Karpas-422 (cell line): ENCODE measurements at regions not wholly inside any gene's neighbourhood (a gene's known extent, or its start where the extent isn't known, plus 50 kb on each side); places are given as distances from the start of the nearest gene placed in this dataset.

Source experiments
- DNase-seq: peaks from one replicate; pipeline ENCODE4 v3.0.0-alpha.2; 2015
- H2AFZ ChIP-seq: fragments of 200-600 bp; sonication (generic); 2 replicates; pipeline ENCODE4 v1.6.1; 2014; ENCODE audit warnings: antibody characterized with exemption, low read length, mixed read lengths
- H3K27ac ChIP-seq: fragments of 200-600 bp; sonication (generic); 2 replicates; pipeline ENCODE4 v1.5.1; 2014; ENCODE audit warnings: mild to moderate bottlenecking, low read length, moderate library complexity
- H3K27me3 ChIP-seq: fragments of 200-600 bp; sonication (generic); 2 replicates; pipeline ENCODE4 v1.6.1; 2014; ENCODE audit warnings: low read length, mixed read lengths
- H3K36me3 ChIP-seq: fragments of 200-600 bp; sonication (generic); 2 replicates; pipeline ENCODE4 v1.6.1; 2014; ENCODE audit warnings: low read length, mixed read lengths; ENCODE audit not compliant: insufficient read depth
- H3K4me1 ChIP-seq: fragments of 200-600 bp; sonication (generic); 2 replicates; pipeline ENCODE4 v1.6.1; 2014; ENCODE audit warnings: mild to moderate bottlenecking, low read length, mixed read lengths
- H3K4me2 ChIP-seq: fragments of 200-600 bp; sonication (generic); 2 replicates; pipeline ENCODE4 v1.6.1; 2014; ENCODE audit warnings: low read length, low read depth, mild to moderate bottlenecking; ENCODE audit not compliant: poor library complexity, severe bottlenecking
- H3K4me3 ChIP-seq: fragments of 200-600 bp; sonication (generic); 2 replicates; pipeline ENCODE4 v1.5.1; 2014; ENCODE audit warnings: mild to moderate bottlenecking, antibody characterized with exemption, low read length, mixed read lengths
- H3K79me2 ChIP-seq: fragments of 200-600 bp; sonication (generic); 2 replicates; pipeline ENCODE4 v1.6.1; 2014; ENCODE audit warnings: mild to moderate bottlenecking, low read length, mixed read lengths
- H3K9ac ChIP-seq: fragments of 200-600 bp; sonication (generic); 2 replicates; pipeline ENCODE4 v1.6.0; 2014; ENCODE audit warnings: low read length
- H3K9me2 ChIP-seq: fragments of 200-600 bp; sonication (generic), shearing (Covaris generic); replicated peaks from 2 replicates; pipeline ENCODE4 v1.6.0; 2014; ENCODE audit warnings: mild to moderate bottlenecking, low read length, moderate library complexity; ENCODE audit not compliant: insufficient read depth
- H3K9me3 ChIP-seq: fragments of 300-700, 200-600 bp; sonication (generic); 2 replicates; pipeline ENCODE4 v1.6.1; 2014; ENCODE audit warnings: low read length, mixed read lengths
- H4K20me1 ChIP-seq: fragments of 200-600 bp; sonication (generic); 2 replicates; pipeline ENCODE4 v1.6.1; 2014; ENCODE audit warnings: mild to moderate bottlenecking, antibody characterized with exemption, low read length, low read depth; ENCODE audit not compliant: insufficient read depth

DNA sequence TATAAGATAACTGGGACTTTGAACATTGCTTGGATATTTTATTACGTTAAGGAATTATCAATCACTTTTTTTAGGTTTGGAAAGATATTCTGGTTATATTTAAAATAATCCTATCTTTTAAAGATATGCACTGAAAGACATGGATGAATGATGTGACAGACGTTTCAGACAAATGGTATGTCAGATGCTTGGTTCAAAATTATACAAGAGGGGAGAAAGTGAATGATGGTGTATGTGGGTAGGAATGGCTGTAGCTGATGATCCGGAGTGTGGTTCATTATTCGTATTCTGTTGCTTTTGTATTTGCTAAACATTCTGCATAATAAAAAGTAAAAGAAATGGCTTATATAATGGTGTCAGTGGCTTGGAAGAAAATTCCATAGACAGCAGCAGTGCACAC is 51.0 kb upstream of the SNRPB2 start:
- no peaks in the 10 kb centered on the region for H3K9me3 ChIP-seq
- H3K4me2 ChIP-seq, result no peak overlapping the region
- H3K4me1 ChIP-seq, result no peaks in the 10 kb centered on the region
- H3K9me2 ChIP-seq, result no peaks in the 10 kb centered on the region
- H3K9ac ChIP-seq, result no peak overlapping the region
- no peaks in the 10 kb centered on the region for H3K36me3 ChIP-seq
- no peak overlapping the region for H3K27ac ChIP-seq
- H3K79me2 ChIP-seq, result no peaks in the 10 kb centered on the region
- no peaks in the 10 kb centered on the region for H3K27me3 ChIP-seq
- H2AFZ ChIP-seq, result no peak overlapping the region
- no peak overlapping the region for H3K4me3 ChIP-seq
- no peaks in the 10 kb centered on the region for H4K20me1 ChIP-seq
- no peak for DNase-seq

DNA sequence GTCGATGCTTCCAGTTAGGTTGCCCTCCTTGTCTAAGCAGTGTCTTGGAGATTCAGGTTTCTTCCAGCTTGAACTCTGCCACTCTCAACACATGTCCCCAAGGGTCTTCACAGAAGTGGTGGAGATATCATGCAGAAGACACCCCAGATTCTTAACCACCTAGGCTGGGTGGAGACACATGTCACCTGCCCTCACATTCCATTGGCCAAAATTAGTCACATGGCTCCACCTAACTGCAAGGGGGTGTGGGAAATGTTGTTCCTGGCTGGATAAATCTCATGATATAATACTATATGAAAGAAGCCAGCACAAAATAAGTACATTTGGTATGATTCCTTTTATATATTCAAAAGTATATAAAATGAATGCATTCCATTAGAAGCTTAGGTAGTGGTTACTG is 52.9 kb upstream of the SNRPB2 start:
- H4K20me1 ChIP-seq, result no peaks in the 10 kb centered on the region
- H3K9me3 ChIP-seq, result no peaks in the 10 kb centered on the region
- H3K9ac ChIP-seq, result no peak overlapping the region
- no peak overlapping the region for H3K27ac ChIP-seq
- no peaks in the 10 kb centered on the region for H3K9me2 ChIP-seq
- H3K79me2 ChIP-seq, result no peaks in the 10 kb centered on the region
- no peaks in the 10 kb centered on the region for H3K36me3 ChIP-seq
- no peak overlapping the region for H3K4me3 ChIP-seq
- no peak overlapping the region for H2AFZ ChIP-seq
- no peak overlapping the region for H3K4me2 ChIP-seq
- DNase-seq, result no peak
- no peaks in the 10 kb centered on the region for H3K4me1 ChIP-seq
- no peaks in the 10 kb centered on the region for H3K27me3 ChIP-seq

DNA sequence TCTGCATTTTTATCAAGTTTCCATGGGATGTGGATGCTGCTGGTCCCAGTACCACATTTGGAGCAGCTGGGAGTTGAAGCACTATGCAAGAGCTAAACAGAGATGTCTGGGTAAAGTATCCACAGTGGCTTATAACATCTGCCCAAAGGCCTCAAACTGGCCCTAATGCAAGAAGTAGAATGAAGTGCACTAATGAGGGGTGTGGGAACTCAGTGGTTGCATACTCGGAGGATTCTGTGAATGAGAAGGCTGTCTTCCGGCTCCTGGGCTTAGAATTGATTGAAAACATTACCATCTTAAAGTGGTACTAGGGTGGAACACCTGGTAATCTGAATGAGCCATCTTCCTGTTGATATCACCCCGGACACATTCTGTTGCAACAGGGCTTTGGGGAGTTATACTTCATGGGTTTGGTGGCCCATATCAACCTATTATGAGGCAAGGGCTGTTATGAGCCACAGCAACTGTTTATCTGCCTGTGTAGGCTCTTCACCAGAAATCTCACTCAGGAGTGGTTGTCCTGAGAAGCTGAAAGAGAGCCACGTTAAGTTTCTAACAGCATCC is 54.7 kb upstream of the SNRPB2 start:
- H3K9me3 ChIP-seq, result no peaks in the 10 kb centered on the region
- H3K79me2 ChIP-seq, result no peaks in the 10 kb centered on the region
- H3K4me2 ChIP-seq, result no peak overlapping the region
- no peaks in the 10 kb centered on the region for H4K20me1 ChIP-seq
- H2AFZ ChIP-seq, result no peak overlapping the region
- H3K9ac ChIP-seq, result no peak overlapping the region
- no peak overlapping the region for H3K27ac ChIP-seq
- no peaks in the 10 kb centered on the region for H3K9me2 ChIP-seq
- no peaks in the 10 kb centered on the region for H3K36me3 ChIP-seq
- DNase-seq, result no peak
- H3K4me3 ChIP-seq, result no peak overlapping the region
- H3K4me1 ChIP-seq, result no peaks in the 10 kb centered on the region
- H3K27me3 ChIP-seq, result no peaks in the 10 kb centered on the region

DNA sequence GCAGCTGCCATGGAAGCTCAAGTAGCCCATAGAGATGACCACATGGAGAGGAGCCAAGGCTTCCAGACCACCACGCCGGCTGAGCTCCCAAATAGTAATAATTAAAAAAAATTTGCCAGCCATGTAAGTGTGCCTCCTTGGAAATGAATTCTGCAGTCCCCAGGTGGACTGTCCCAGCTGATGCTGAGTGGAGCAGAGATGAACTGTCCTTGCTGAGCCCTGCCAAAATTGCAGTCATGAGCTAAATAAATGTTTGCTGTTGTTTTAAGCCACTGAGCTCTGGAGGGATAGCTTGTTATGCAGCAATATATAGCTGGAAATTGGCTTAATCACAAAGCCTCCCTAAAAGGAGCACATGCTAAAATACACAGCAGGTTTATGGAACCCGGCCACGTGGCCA is 55.6 kb upstream of the SNRPB2 start:
- Histone ChIP-seq H4K20me1 (no peaks in the 10 kb centered on the region), H3K27ac (no peak overlapping the region), H3K4me3 (no peak overlapping the region), H3K9me2 (no peaks in the 10 kb centered on the region), H2AFZ (no peak overlapping the region), H3K36me3 (no peaks in the 10 kb centered on the region), H3K9me3 (no peaks in the 10 kb centered on the region), H3K79me2 (no peaks in the 10 kb centered on the region), H3K4me1 (no peaks in the 10 kb centered on the region), H3K27me3 (no peaks in the 10 kb centered on the region), H3K4me2 (no peak overlapping the region), H3K9ac (no peak overlapping the region)
- DNase-seq, result no peak

DNA sequence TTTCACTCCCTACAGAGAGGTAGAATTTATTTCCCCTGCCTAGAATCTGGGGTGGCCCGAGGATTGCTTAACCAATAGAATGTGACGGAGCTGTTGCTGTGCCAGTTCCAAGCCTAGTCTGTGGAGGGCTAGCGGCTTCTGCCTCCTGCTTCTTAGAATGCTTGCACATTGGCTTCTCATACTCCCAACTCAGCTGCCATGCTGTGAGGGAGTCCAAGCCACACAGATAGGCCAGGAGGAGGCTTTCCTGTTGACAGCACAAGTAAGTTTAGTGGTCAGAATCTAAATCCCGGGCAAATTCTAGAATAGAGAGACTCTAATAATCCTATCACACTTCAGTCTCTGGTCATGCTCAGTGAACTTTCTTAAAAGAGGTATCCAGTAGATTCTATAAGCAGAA is 57.5 kb upstream of the SNRPB2 start:
- no peak overlapping the region for H3K4me3 ChIP-seq
- H3K9me3 ChIP-seq, result no peaks in the 10 kb centered on the region
- no peaks in the 10 kb centered on the region for H4K20me1 ChIP-seq
- no peaks in the 10 kb centered on the region for H3K9me2 ChIP-seq
- H3K27ac ChIP-seq, result no peak overlapping the region
- no peaks in the 10 kb centered on the region for H3K4me1 ChIP-seq
- no peak overlapping the region for H3K9ac ChIP-seq
- H3K4me2 ChIP-seq, result no peak overlapping the region
- H2AFZ ChIP-seq, result no peak overlapping the region
- DNase-seq, result no peak
- H3K27me3 ChIP-seq, result no peaks in the 10 kb centered on the region
- H3K36me3 ChIP-seq, result no peaks in the 10 kb centered on the region
- H3K79me2 ChIP-seq, result no peaks in the 10 kb centered on the region

DNA sequence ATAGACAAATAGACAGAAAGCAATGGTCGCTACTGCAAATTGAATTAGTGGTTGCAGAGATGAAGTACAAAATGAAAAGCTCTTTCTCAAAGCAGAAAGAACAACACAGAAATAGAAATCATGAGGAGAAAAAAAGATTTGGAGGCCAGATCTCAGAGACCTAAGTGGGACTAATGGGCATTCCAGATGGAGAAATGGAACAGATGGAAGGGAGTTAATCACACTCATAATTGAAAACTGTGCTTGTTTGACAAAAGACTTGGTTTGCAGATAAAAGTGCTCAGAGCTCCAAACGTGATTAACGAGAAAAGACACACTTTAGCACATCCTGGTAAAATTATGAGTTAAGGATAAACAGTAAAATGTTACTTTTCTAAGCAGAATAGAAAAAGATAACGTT is 58.1 kb upstream of the SNRPB2 start:
- H3K4me1 ChIP-seq, result no peaks in the 10 kb centered on the region
- H3K4me2 ChIP-seq, result no peak overlapping the region
- H3K27me3 ChIP-seq, result no peaks in the 10 kb centered on the region
- H3K36me3 ChIP-seq, result no peaks in the 10 kb centered on the region
- H3K79me2 ChIP-seq, result no peaks in the 10 kb centered on the region
- H2AFZ ChIP-seq, result no peak overlapping the region
- H3K27ac ChIP-seq, result no peak overlapping the region
- H3K9me3 ChIP-seq, result no peaks in the 10 kb centered on the region
- H3K9ac ChIP-seq, result no peak overlapping the region
- H3K4me3 ChIP-seq, result no peak overlapping the region
- no peaks in the 10 kb centered on the region for H3K9me2 ChIP-seq
- DNase-seq, result no peak
- H4K20me1 ChIP-seq, result no peaks in the 10 kb centered on the region

DNA sequence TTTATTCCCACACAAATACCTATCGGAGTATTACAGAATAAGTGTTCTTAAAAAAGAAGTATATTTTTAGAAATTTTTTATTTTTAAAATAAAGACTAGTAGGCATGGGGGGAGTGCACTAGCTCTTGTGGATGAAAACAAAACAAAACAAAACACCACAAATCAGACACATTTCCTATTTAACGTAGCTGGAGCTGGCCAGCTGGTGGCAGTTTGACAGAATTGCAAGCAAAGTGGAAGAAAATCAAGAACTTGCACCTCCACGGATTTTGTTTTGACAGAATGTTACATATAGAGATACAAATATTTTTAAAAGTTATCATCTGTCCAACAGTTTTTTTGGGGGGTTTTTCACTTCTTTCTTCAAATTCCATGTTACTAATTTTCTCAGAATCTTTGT is 63.6 kb upstream of the SNRPB2 start:
- peak; percentile 45 for DNase-seq
- H3K4me1 ChIP-seq, result no peaks in the 10 kb centered on the region
- H3K36me3 ChIP-seq, result no peaks in the 10 kb centered on the region
- no peaks in the 10 kb centered on the region for H3K27me3 ChIP-seq
- no peak overlapping the region for H3K27ac ChIP-seq
- no peaks in the 10 kb centered on the region for H3K9me2 ChIP-seq
- H3K4me2 ChIP-seq, result no peak overlapping the region
- no peaks in the 10 kb centered on the region for H4K20me1 ChIP-seq
- H3K79me2 ChIP-seq, result no peaks in the 10 kb centered on the region
- H2AFZ ChIP-seq, result no peak overlapping the region
- no peak overlapping the region for H3K4me3 ChIP-seq
- H3K9ac ChIP-seq, result no peak overlapping the region
- no peaks in the 10 kb centered on the region for H3K9me3 ChIP-seq

DNA sequence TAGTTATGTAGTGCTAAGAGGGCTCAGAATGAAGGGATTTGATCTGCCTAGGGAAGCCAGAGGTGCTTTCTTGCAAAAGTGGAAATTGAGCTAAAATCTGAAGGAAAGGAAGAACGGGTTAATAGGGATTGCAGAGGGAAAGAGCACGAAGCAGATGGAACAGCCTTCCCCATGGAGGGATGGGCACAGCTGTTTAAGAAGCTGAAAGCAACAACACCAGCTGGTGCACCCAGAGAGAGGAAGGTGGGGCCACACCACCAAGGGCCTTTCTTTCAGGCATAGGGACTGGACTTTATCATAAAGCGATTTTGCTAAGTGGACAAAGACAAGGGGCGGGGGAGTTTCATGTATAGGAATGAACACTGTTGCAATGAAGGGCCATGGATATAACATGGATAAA is 65.8 kb upstream of the SNRPB2 start:
- H3K79me2 ChIP-seq, result no peaks in the 10 kb centered on the region
- no peak overlapping the region for H3K4me2 ChIP-seq
- no peaks in the 10 kb centered on the region for H3K4me1 ChIP-seq
- no peak overlapping the region for H3K4me3 ChIP-seq
- no peaks in the 10 kb centered on the region for H3K27me3 ChIP-seq
- no peak overlapping the region for H3K9ac ChIP-seq
- H4K20me1 ChIP-seq, result no peaks in the 10 kb centered on the region
- DNase-seq, result no peak
- H3K36me3 ChIP-seq, result no peaks in the 10 kb centered on the region
- no peaks in the 10 kb centered on the region for H3K9me3 ChIP-seq
- H3K9me2 ChIP-seq, result no peaks in the 10 kb centered on the region
- no peak overlapping the region for H3K27ac ChIP-seq
- H2AFZ ChIP-seq, result no peak overlapping the region

DNA sequence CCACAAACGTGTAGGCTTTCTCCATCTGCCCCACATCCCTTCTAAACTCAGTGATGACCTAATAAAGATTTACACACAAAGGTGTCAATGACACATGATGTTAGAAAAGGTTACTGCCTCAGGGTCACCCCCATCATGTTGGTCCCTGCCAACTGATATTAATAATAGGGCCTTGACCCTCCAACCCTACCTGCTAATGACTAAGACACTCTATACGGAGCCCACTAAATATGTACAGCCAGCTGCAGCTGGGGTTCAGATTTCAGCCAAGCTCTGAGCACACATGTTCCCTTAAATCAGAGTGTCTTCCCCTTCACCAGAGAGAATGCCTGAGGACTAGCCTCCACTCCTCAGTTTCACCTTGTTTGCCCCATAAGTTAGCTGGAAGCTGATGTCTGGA is 67.4 kb upstream of the SNRPB2 start:
- Histone ChIP-seq H3K27me3 (no peaks in the 10 kb centered on the region), H3K9me3 (no peaks in the 10 kb centered on the region), H3K4me1 (no peaks in the 10 kb centered on the region), H3K9ac (no peak overlapping the region), H3K4me2 (no peak overlapping the region), H2AFZ (no peak overlapping the region), H3K79me2 (no peaks in the 10 kb centered on the region), H3K36me3 (no peaks in the 10 kb centered on the region), H3K4me3 (no peak overlapping the region), H3K9me2 (no peaks in the 10 kb centered on the region), H4K20me1 (no peaks in the 10 kb centered on the region), H3K27ac (no peak overlapping the region)
- no peak for DNase-seq
